Hippocampal formation (tissue), 2 donors: ENCODE measurements at regions not wholly inside any gene's neighbourhood (a gene's known extent, or its start where the extent isn't known, plus 50 kb on each side); places are given as distances from the start of the nearest gene placed in this dataset.

Experiments
- DNase-seq, 2 donors: peaks; one replicate each; lab custom pipeline; 2025; lab: John Stamatoyannopoulos, UW

GRCh38 chr16:6576606-6577005 lies 756.0 kb upstream of the RBFOX1 start:
- DNase-seq = no peak

DNA sequence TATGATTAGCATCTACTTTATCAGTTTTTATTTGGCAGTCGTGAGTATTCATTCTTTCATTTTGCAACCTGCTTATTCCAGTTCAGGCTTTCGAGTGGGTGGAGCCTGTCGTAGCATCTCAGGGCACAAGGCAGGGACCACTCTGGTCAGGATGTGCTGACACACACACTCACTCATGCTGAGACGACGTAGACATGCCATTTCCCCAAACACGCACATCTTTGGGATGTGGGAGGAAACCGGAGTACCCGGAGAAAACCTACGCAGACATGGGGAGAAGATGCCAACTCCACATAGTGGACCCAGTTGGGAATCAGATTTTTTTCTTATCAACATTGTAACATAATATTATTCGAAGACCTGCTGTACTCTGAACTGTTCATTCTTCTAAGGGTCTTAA lies 756.5 kb upstream of the RBFOX1 start:
- no peak for DNase-seq

DNA sequence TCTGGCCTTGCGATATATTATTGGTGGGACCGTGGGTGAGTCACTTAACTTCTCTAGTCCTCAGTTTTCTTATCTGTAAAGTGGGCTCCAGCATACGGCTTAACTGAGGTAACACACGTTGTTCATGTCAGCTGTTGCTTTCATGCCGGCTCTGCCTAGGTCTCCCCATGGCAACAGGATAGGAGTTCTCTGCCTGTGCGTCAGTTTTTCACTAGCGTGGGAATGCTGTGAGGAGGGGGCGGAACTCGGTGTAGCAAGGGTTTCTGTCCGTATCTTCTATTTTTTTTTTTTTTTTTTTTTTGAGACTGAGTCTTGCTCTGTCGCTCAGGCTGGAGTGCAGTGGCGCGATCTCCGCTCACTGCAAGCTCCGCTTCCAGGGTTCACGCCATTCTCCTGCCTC lies 758.5 kb upstream of the RBFOX1 start:
- no peak for DNase-seq

DNA sequence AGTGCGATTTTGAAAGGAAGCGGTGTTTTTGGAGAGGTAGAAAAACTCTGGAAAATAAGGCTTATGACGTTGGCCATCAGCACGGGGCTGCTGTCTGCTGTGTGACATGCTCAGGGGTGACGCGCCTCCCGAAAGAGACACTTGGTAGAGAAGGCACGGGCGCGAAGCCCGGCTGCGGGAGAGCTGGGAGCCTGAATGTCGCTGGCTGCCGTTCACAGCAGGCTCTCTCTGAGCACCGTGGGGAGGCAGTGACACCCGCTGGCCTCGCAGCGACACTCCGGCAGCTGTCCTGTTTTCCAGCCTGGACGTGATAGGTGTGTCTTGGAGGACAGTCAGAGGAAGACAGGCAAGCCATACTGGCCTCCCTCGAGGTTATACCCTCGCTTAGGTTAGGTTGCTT lies 759.1 kb upstream of the RBFOX1 start:
- DNase-seq = peak; percentile 36 to 61

DNA sequence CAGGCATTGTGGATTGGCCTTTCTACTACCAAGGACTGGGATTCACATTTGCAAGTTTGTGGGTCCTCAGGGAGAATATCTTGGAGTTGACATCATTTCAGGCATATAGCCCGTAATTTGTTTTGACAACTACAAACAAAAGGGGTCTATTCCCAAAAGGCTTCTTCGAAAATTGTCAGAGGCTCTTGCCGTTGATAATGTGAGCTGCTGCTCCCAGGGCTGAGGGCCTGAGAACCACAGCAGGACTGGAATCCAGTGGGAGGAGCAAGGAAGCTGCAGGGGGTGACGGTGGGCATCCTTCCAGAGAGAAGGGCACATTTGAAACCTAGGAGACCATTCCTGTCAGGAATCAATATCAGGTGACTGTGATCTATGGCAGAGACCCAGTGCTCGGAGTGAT lies 761.6 kb upstream of the RBFOX1 start:
- no peak for DNase-seq

DNA sequence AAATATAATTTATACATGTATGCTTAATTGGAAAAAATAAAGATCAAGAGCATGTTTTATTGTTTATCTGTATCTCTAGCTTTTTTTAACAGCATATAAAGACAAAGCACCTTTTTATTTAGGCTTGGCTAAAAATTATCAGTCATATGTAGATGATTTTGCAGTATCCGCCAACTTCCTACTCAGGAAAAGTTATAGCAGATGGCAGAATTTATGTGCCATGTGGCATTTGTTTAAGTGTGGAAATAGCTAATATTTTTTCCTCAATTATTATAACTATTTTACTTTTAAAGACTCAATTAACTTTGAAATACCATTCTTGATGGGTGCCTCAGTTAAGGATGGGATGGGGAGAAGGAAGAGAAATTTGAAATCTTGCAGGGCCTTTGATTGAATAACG lies 762.1 kb upstream of the RBFOX1 start:
- no peak for DNase-seq

GRCh38 chr16:6562986-6563385 lies 769.7 kb upstream of the RBFOX1 start:
- DNase-seq = no peak

GRCh38 chr16:6560306-6561100 lies 772.1 kb upstream of the RBFOX1 start:
- DNase-seq = no peak

GRCh38 chr16:6558661-6559060 lies 774.0 kb upstream of the RBFOX1 start:
- DNase-seq = no peak

GRCh38 chr16:6558126-6558525 lies 774.5 kb upstream of the RBFOX1 start:
- no peak for DNase-seq

DNA sequence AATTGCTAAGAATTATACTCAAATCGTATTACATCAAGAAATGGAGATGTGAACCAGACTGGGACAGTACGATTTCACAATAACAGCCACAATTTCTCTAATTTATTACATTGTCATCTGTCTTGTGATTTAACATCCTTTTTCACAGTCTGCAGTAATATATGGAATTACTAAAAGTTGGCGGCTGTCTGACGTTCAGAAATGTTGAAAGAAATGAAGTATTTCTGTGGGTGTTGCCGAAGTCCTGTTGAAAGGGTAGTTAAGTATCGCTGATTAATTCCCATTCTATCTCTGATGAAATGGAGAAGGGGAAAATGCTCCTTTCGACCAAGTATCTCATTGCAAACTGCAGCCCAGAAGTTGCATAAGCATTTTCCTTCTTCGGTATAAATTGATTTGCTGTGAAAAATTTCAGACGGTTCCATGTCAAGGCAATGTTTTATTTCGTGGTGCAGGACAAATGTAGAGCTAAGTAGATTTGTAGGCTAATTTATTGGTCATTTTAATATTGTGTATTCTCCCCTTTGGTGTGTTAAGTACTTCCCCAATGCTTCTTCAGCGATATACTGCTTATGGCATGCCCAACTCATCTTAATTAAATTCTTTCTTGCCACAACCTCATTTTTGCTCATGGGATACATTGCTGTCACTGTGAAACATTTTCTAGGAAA lies 775.2 kb upstream of the RBFOX1 start:
- no peak for DNase-seq

DNA sequence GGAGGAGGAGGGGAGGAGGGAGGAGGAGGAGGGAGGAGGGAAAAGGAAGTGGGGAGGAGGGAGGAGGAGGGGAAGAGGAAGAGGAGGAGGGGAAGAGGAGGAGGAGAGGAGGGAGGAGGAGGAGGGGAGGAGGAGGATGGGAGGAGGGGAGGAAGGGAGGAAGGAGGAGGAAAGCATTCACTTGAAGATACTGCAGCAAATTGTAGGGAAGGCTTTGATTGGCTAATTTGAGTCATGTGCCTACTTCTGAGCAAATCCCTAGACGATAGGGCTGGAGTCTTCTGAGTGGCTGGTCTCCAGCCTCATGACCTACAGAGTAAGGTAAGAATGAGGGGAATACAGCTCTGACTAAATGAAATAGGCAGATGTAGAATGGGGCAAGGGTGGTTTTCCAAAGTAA lies 783.2 kb upstream of the RBFOX1 start:
- no peak for DNase-seq

DNA sequence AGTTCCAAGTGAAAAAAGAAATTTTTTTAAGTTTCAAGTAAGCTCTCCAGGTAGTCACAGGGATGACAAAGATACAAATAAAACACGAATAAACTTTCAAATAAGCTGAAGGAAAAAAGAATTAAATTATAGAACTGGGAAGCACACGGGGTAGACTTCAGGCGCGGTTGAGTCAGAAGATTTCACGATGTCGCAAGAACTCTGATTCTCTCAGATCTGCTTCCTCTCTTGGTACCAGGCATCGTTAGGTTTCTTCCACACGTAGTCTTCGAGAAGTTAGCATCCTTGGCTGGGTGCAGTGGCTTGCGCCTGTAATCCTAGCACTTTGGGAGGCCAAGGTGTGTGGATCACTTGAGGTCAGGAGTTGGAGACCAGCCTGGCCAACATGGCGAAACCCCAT lies 784.1 kb upstream of the RBFOX1 start:
- no peak for DNase-seq

- DNase-seq = no peak
Observed at GRCh38 chr16:6547131-6547530, 785.5 kb upstream of the RBFOX1 start.

DNA sequence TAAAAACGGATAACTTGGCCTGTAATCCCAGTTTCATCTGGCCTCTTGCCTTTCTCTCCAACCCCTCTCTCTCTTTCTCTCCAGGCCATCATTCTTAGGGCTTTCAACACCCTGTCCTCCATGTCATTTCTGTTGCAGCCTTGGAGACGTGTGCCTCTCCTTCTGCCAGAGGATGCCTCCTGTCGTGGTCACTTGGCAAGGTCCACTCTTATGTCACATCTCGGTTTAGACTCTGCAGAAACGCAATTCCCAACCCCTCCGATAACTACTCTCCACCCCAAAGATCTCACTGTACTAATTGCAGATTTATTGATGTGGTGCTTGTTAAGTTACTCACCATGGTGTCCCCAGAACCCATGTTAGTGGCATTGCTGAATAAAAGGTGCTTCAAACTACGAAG lies 787.3 kb upstream of the RBFOX1 start:
- no peak for DNase-seq

GRCh38 chr16:6541267-6541666 lies 791.4 kb upstream of the RBFOX1 start:
- no peak for DNase-seq

DNA sequence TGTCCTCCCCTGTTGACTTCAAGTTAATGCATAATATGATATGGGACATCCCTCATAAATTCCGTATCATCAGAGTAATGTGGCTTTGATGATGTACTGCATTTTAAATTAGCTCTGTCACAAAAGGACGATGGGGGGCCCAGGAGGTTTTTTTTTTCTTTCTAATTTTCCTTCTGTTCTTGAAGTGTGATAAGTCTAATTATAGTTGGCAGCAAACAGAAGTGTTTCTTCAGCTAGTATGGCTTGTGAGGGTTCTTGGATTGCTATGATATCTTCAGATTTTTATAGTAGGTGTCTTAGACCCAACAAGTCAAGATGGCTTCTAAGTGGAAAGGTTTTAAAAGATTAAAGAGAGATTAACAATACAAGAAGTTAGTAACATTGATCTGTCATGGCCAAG lies 796.2 kb upstream of the RBFOX1 start:
- no peak for DNase-seq

DNA sequence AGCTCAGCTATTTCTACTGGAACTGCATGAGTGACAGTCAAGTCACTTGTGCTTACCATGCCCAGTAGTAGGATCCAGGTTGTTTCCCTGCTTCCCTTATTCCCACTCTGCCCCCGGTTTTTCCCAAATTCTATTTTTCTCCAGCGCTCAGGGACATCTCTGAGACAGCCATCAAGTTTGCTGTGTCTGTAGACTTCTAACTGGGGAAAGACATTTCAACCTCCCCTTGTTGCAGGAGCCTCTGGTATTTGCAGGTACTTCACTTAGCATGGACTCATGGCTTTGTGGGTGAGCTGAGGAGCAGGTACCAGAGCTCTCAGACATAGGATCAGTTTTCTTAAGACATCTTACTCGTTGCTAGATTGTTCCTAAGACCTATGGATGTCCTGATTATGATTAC lies 801.6 kb upstream of the RBFOX1 start:
- no peak for DNase-seq

DNA sequence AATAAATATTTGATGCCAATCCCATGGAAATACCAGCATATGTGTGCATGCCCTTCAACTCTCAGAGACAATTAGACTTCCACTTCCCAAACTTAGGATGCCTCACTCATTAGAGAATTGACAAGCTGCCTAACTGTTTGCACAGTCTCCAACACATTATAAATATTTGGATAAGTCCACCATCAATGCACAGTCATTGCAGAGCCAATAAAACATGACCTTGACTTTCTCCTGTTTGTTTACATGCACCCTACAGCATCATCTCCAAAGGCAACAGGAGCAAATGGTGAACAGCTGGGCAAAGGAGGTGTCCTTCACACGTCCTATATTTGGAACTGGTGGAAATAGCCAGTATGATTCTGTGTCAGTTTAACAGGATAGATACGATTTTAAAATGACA lies 804.4 kb upstream of the RBFOX1 start:
- DNase-seq = no peak

- no peak for DNase-seq
Observed at GRCh38 chr16:6527646-6528045, 805.0 kb upstream of the RBFOX1 start.

DNA sequence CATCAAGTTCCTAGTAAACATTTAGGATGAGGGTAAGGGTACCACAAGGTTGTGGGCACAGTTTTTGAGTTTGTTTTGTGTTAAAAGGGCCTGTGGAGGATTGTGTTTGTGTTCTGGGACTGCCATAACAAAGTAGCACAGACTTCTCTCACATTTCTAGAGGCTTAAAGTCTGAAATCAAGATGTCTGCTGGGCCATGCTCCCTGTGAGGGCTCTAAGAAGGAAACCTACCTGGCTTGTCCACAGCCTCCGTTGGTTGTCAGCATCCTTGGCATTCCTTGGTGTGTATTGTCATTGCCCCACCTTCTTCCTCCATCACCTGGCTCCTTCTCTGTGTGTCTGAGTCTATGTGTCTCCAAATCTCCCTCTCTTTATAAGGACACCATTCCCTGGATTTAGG lies 808.1 kb upstream of the RBFOX1 start:
- DNase-seq = no peak

DNA sequence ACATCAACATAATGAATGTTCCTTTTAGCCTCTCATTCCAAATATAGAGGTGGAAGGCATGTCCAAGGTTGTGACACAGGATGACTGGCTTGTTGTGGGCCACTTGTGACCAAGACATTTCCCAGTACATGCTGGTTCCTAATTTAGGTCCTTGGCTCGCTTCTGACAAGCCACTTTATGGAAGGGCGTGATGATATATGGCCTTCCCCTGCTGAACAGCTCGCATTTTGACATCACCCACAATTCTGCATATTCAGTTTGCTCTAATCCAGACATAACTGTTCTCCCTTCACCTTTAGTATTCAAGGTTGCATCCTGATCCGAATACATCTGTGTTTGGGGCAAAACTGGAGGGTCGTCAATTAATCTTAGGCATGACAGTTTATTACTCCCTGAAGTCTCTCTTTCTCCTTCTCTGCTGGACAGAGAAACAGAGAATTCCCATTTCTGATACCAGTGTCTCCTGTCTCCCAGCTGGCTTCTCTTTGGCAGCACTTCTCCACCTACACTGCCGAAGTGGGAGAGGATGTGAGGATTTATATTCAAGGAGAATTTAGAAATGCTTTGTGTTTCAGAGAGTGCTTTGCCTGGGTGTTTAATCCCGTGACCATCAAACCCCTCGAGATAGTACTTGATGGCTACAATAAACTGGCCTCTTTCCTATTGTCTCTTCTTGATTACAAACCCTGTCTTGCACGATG lies 815.5 kb upstream of the RBFOX1 start:
- no peak for DNase-seq

GRCh38 chr16:6512512-6512911 lies 820.1 kb upstream of the RBFOX1 start:
- no peak for DNase-seq
